Astrocyte of the hippocampus (primary cell): ENCODE measurements at regions not wholly inside any gene's neighbourhood (a gene's known extent, or its start where the extent isn't known, plus 50 kb on each side); places are given as distances from the start of the nearest gene placed in this dataset.

Experiments
- DNase-seq: peaks from one replicate; pipeline ENCODE4 v3.0.0; 2011; ENCODE audit warnings: low read depth, low spot score

DNA sequence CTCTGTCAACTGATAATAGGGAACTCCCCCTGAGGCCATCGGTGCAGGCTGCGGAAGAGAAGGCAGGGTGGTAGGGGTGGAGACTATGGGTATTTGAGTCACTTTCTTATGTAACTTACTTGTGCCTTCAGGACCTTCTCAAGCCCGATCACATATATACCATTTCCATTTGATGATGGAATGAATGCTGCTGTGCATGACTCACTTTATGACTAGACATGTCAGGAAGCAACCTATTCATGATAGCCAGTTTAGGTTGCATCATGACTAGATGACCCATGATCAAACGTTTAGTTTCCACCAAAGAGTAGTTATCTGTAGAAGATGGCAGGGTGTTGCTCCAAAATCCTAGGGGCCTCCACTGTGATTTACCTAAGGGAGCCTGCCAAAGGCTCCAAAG lies 435.5 kb downstream of the DTHD1 start:
- DNase-seq: no peak

DNA sequence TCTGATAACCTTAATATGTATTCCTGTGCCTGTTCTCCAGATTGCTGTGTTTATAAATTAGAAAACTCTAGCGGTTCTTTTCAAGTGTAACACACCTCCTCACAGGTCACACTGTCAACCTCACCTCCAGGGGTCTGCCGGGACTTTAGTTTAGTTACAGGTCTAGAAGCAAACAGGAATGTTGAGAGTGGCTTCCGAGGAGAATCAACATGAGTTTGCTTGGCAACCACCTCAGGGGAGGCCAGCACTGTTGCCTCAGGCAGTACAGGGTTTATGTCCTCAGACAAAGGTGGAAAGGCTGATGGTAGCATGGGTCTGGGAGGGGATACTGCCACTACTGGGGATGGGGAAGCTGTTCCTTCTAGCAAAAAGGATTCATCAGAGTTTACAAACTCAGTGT lies 438.0 kb downstream of the DTHD1 start:
- no peak for DNase-seq

DNA sequence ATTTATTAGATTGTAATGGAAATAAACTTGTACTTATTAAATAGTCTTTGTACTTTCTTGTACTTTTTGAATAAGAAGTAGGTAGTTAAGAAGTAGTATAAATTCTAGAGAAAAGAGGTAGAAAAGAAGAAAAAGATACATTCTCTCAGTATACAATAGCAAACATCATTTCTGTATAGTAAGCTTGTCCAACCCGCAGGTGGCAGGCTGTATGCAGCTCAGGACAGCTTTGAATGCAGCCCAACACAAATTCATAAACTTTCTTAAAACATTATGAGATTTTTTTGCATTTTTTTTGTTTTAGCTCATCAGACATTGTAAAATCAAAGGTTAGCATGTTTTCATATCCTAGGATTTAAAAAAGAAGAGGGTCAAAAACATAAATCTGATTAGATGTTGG lies 441.6 kb downstream of the DTHD1 start:
- no peak for DNase-seq

DNA sequence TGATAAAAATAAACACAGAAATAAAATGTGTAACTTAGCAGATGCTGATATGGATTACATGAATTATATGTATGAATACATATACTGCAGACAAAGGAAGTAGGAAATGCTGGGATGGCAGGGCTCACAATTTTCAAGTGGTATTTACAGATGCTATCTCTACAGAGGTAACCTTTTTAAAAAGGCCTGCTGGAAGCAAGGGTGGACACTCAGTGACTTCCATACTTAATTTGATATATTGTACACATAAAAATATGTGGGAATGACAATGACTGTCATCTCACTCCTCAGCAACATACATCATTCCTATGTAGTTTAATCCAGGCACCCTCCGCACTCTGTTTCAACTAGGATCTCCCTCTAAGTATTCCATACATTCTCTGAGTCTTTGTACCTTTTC lies 452.9 kb downstream of the DTHD1 start:
- DNase-seq: no peak

DNA sequence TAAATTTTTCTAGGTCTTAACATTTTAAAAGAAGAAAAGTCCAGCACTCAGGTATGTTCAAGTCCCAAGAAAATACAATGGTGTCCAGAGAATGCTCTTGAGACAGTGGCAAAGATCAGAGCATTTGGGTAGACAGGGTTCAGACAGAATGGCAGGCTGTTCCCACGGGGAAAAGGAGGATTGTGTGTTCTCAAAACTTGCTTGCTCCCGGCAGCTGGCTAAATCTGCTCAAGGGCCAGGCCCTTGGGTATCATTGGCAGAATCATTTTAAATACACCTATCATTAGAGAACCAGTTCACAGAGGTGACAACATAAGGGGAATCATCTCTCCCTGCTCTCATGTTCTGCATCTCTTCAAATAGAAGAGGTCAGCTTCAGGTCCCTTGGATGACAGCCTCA lies 456.3 kb downstream of the DTHD1 start:
- DNase-seq: no peak

DNA sequence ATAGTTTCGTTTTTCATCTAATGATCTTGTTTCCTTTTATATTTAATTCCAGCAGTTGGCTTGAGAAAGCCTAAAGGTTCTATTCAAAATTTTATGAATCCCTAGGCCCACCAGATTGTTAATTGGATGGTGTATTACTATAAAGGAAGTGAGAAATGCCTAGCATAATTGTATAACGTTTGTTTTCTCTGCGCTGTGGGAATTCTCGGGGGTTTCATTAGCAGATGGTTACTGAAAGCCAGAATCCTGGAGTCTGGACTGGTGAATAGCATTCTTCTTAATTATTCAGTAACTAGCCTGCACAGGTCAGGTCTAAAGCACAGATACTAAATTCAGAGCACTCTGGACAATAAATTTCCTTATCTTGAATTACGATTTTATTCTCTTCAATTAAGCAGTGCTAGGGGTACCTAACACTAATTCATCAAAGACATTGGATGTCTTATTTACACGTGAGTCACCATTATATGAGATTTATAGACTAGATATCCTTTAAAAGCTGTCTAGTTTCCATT lies 459.4 kb downstream of the DTHD1 start:
- peak; percentile 4 for DNase-seq

DNA sequence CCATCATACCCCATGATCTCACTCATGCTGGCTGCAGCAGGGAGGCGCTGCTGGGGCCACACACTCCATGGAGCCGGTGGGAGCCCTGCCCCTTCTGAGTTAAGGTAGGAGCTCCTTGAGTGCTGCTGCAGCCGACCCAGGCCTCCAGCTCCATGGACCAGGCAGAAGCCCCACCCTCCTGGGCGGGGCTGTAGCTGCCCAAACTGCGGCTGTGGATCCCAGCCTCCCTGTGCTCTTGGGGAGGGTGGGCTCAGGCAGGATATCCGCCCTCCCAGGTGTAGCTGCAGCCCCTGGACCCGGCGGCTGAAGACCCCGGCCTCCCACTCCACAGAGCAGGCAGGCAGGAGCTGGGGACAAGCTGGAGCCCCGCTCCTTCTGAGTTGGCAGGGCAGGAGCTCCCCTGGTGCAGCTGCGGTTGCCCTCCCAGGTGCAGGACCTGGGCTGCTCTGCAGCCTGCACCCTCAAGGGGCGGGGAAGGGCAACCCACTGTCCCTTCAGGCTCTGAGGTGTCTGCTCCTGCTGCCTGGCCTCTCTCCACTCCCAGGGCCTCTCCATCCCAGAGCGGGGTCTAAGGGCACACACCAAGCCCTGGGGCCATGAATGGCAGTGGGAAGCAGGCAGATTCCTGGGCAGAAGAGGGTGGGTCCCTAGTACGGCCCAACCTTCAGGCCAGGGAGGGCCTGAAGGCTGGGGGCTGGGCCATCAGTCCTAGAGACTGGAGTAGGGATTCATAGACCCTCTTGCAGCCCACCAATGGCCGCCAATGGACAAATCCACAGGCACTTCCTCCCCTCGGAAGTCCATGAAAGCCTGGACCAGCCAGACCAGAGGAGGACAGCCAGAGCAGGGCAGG lies 466.1 kb downstream of the DTHD1 start:
- DNase-seq: no peak

DNA sequence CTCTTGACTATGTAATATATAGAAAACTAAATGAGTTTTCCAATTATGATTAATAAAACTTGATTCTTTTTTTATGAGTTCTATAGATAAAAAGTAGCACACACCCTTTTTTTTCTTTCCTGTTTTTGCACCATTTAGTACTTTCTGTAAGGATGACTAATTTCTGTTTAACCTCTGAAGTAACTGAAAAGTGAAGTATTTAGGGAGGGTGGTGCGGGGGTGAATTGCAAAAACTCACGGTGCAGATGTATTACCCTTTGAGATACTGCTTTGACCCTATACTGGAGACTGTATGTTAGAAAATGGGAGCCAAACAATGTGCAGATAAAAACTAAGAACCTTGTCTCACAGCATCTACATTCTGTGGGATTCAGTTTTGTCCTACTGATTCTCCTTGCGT lies 471.6 kb downstream of the DTHD1 start:
- DNase-seq: no peak

DNA sequence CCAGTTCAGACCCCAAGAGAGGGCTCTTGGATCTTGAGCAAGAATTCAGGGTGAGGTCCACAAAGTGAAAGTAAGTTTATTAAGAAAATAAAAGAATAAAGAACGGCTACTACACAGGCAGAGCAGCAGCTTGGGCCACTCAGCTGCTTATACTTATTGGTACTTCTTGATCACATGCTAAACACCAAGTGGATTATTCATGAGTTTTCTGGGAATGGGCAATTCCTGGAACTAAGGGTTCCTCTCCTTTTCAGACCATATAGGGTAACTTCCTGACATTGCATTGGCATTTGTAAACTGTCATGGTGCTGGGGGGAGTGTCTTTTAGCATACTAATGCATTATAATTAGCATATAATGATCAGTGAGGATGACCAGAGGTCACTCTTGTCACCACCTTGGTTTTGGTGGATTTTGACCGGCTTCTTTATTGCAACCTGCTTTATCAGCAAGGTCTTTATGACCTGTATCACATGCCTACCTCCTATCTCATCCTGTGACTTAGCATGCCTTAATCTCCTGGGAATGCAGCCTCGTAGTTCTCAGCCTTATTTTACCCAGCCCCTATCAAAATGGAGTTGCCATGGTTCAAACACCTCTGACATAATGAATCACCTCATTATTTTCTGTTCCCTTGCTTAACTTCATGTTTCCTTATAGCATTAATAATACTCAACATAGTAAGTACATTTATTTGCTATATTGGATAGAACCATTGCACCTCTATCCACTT lies 476.3 kb downstream of the DTHD1 start:
- DNase-seq: no peak

DNA sequence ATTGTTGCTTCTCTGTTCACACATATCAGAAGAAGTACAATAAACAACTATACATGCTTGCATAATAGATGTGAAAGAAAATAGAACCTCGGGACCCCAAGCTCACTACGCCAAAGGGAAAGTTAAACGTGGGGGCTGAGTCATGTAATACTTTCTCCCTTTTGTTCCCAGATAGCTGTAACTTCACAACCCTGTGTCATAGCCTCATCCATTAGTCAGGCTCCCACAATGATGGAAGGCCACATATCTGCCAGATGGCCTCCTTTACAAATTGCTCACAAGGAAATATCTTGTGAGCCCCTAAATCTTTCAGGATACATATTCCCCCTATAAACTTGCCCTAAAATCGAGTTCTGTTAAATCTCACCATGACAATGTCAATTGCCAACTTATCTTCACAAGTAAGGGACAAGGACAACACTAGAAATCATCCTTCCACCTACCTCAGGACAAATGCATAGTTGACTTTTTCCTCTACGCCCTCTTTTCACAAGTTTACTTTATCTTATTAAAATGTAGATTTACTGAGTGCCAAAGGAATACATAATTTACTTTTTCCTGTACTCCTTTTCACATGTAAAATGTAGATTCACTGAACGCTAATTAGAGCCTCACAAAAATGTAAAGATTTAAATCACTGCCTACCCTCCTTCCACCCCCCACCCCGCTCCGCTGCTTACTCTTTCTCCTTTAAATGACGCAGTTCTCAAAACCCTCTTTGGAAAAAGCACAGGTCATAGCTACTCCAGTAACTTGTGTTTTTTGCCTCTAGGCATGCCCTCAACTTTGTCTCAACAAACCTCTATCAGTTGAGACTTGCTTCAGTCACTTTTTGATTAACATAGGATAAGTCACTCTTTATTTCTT lies 477.1 kb downstream of the DTHD1 start:
- peak; percentile 4 for DNase-seq

DNA sequence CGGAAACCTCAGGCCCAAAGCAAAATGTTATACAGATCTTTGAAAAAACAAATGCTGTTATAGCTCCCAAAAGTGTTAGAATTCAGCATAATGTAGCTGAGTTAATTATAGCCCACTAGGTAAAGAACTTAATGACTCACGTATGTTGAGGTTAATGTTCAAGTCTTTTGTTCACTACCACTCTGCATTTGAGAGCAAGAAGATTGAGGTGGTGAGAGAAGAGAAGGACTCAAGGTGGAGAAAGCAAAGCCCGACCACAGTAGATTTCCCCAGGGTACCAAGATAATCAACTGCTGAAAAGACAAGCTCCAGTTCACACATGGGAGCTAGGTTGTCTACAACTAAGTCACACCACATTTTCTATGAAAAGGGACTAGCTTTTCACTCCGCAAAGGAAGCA lies 480.2 kb downstream of the DTHD1 start:
- no peak for DNase-seq

DNA sequence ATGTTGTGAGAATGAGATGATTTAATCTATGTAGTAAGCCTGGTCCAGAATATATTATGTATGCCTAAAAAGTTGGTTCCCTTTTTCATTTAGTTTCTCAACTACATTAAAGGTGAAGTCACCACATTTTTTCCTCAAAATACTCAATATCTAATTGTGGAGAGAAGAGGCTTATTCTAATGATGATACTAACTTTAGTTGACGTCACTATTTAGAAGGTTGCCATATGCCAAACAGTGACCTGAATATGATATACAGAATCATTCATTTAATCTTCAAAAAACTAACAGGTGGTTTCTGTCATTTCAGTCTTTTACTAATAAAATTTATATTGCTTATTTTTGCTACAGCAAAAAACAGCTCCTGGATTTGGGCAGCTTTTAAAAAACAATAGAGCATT lies 480.7 kb upstream of the NWD2 start:
- DNase-seq: no peak

DNA sequence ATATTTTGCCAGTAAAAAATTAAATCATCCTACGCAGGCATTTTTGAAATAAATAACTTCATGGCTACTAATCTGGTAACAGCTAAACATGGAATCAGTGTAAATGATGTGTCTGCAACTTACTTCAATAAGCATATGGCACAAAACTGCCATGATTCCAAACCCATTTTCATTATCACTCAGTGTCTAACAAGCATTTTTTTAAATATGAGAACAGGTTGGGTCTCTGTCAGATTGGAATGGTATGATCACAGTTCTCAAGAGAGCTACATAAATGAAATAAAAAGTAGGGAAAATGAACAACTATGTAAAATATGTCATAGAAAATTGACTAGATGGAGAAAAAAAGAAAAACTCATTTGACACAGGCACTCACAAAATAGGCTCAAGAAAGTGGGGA lies 476.9 kb upstream of the NWD2 start:
- no peak for DNase-seq

DNA sequence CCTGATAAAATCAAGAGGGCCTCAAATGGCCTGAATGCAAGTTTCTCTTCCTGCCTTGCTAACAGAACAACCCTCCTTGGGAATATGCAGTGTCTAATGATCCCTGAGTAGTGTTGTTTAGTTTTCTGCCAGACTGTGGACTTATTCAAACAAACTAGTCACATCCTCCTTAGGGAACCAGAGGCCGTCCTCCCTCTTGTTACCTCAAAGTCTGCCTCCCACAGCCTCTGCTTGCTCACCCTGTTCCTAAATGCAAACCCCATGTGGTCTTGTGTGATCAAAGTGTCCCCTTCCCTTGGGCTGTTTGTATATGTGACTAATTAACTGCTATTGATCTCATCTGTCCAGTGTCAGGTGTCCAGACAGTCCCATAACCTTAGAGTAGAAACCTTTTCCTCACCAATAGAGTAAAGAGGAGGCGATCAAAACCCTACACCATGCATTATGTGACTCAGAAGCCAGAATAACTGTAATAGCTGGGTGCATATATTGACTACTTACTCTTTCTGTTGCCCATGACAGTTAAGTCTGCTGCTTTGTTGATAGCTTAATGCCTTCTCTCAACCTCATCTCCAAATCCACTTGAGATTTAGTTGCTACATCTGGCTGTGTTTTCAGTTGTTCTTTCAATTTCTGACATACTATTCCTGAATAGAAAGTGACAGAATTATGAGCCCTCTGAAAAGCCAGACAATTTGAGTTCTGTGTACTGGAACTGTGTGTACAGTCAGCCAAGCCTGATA lies 473.0 kb upstream of the NWD2 start:
- DNase-seq: no peak

DNA sequence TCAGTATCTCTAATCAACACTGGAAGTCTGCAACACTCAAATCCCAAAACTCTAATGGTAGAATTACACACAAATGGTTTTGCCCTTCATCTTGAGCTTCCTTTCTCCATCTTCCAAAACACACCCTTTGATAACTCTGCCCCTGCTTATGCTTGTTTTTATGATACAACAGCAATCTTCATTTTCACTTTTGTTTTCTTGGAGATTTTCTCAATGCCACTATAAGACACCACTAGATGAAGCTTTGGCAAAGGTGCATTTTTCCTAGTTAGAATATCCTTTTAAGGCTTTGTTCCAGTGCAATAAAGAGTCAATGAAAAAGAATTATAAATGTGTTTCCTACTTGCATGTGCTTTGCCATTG lies 472.4 kb upstream of the NWD2 start:
- no peak for DNase-seq

DNA sequence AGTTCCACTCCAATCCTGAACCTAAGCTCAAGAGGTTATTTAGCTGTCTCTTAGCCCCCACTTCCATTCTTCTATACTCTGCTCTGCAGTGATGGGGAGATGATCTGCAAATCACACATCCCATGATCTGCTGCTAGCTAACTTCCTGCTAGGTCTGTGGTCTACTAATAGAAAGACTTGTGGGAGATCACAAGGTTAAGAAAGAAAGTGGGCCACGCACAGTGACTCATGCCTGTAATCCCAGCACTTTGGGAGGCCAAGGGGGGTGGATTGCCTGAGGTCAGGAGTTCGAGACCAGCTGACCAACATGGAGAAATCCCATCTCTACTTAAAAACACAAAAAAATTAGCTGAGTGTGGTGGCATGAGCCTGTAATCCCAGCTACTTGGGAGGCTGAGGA lies 471.1 kb upstream of the NWD2 start:
- no peak for DNase-seq

DNA sequence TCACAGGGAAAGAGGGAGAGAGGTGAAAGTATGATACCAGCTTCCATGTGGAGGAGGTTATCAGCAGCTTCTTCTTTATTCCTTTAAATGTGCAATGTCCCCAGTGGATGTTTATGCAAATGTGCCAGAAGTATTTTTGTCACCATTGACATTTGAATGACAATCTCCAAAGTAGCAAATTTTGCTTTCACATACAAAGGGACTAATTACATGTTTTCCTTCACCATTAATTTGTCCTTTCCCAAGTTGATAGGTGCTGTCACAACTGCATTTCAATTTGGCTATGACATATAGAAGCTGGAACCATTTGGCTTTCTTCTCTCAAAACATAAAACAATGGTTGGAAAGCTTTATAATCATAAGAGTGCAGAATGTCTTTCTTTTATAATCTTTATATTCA lies 469.0 kb upstream of the NWD2 start:
- DNase-seq: no peak

DNA sequence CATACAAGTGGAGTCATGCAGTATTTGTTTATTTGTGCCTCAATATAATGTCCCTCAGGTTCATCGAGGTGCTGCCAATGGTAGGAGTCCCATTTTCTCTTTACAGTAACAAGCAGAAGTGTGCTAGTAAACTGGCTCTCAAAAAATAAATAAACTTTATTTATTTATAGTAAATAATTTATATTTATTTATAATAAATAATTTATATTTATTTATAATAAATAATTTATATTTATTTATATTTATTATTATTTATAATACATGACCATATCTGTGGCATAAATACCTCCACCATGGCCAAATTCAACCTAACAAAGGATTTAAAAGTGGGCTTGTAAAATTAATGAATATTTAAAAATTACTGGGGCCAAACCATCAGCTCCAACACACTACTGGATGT lies 464.9 kb upstream of the NWD2 start:
- DNase-seq: no peak

DNA sequence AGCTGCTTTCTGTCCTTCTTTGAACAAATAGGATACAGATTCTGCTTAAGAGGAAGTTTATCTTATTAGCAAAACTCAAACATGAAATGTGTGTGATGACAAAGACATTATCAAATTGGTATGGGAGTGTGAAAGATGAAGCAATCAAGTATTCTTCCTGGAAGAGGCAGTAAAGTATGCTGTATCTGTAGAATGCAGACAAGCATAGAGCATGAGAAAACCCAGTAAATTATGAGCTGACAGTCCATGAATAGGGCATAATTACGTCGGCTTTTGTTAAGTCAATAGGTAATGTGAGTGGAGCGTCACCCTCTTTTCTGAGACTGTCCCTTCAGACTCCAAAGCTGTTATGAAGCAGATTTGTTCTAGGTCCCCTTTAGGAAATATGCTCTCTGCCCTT lies 458.6 kb upstream of the NWD2 start:
- no peak for DNase-seq

DNA sequence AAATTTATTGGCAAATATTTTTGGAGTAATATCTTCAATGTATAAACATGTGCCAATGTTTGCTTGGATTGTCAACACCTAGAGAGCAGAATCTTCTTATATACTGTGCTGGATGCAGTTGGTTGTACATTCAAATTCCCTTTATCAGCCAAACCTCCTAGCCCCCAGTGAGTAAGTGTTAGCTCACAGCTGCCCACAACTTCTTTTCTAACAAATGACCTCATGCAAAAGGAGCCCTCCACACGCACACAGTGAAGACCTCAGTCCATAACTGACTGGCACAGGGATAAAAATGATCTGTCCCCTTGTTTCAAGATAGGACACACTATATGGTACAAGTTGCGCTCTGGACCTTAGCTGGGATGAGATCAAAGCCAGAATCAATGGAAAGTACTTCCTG lies 458.0 kb upstream of the NWD2 start:
- peak; percentile 28 for DNase-seq

DNA sequence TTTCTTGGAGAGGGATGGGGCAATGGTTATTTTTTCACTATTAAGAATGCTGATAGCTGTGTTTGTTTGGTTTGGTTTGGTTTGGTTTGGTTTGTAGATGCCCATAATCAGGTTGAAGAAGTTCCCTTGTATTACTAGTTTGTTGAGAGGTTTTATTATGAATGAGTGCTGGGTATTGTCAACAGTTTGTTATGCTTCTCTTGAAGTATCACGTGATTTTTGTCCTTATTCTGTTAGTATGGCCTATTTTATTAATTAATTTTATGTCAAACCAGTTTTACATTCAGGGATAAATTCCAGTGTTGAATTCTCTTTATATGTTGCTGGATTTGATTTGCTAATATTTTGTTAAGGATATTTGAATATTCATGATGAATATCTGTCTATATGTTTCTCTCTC lies 449.8 kb upstream of the NWD2 start:
- DNase-seq: no peak

DNA sequence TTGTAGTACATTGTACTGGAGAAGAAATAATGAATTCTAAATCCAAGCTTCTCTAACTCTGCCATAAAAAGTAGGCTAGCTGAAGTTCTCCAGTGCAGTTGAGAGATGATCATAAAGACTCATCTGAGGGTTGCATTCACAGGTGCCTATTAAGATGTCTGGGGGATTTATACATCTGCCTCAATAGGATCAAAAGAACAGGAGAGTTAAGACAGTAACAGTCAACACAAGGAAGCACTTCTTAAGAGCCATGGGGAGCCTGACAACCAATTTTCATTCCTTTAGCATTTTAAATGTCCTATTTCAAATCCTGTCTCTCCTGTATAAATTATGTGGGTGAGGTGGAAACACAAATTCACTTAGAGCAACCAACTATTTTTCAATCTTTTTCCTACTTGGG lies 432.4 kb upstream of the NWD2 start:
- DNase-seq: no peak
